ENCODE measurements at regions not wholly inside any gene's neighbourhood (a gene's known extent, or its start where the extent isn't known, plus 50 kb on each side); places are given as distances from the start of the nearest gene placed in this dataset.
"Not testable (repeated sequence)": the region's sequence is repeated elsewhere in the genome, so short reads cannot be mapped to it uniquely, and the experiment has no call there.

DNA sequence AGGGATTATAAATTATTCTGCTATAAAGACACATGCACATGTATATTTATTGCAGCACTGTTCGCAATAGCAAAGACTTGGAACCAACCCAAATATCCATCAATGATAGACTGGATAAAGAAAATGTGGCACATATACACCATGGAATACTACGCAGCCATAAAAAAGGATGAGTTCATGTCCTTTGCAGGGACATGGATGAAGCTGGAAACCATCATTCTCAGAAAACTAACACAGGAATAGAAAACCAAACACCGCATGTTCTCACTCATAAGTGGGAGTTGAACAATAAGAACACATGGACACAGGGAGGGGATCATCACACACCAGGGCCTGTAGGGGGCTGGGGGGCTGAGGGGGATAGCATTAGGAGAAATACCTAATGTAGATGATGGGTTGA is 377.2 kb upstream of the SASH1 start:
- H3K4me1 ChIP-seq (replicated peaks); H3K36me3 ChIP-seq; DNase-seq (ENCODE audit: low read depth in 1 of 2, low spot score in 2 of 2); H3K4me3 ChIP-seq; H3K27ac ChIP-seq; H3K27me3 ChIP-seq (replicated peaks); H3K9me3 ChIP-seq (replicated peaks): not testable (repeated sequence)

DNA sequence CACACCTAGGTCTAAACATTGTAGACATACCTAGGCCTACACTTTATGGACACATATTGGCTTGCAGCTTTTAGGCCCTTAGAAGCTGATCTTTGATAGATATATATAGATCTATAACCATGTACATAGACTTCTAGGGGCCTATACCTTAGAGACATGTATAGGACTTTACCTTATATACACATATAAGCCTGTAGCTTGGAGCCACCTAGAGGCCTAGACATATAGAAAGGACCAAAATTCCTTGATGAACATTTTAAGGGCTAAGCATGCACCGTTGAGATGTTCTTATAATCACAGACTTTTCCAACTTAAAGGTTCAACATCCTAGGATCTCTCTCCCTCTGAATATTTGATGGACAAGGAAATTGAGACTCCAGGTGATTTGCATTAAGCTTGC is 371.7 kb upstream of the SASH1 start:
- H3K36me3 ChIP-seq, result no peaks in the 10 kb centered on the region
- H3K27me3 ChIP-seq (replicated peaks), result no peaks in the 10 kb centered on the region
- H3K9me3 ChIP-seq (replicated peaks), result no peaks in the 10 kb centered on the region
- H3K4me1 ChIP-seq (replicated peaks), result peaks cover 17% of the 10 kb centered on the region
- H3K27ac ChIP-seq, result no peak overlapping the region
- H3K4me3 ChIP-seq, result no peak overlapping the region
- no peak for DNase-seq (ENCODE audit: low read depth in 1 of 2, low spot score in 2 of 2)

DNA sequence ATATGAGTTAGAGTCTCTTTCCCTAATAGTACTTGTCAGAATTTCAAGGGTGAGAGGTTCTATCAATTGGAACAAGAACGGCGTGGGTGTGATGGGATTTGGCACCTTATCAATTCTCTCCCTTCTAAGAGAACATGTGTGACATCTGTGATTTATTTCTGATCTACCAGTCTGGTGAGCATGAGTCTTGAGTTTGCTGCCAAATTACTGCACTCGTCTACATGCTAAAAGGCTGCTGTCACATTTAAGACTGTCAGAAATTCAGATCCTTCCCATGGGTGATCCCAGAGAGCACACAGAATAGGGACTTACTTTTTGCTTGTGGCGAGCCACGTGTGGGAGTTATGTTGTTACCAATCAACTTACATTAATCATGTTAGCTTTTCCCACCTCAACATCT is 370.2 kb upstream of the SASH1 start:
- Histone ChIP-seq H3K4me3 (no peak overlapping the region), H3K27me3 (replicated peaks) (no peaks in the 10 kb centered on the region), H3K27ac (no peak overlapping the region), H3K4me1 (replicated peaks) (peaks cover 17% of the 10 kb centered on the region), H3K36me3 (no peaks in the 10 kb centered on the region), H3K9me3 (replicated peaks) (no peaks in the 10 kb centered on the region)
- no peak for DNase-seq (ENCODE audit: low read depth in 1 of 2, low spot score in 2 of 2)

DNA sequence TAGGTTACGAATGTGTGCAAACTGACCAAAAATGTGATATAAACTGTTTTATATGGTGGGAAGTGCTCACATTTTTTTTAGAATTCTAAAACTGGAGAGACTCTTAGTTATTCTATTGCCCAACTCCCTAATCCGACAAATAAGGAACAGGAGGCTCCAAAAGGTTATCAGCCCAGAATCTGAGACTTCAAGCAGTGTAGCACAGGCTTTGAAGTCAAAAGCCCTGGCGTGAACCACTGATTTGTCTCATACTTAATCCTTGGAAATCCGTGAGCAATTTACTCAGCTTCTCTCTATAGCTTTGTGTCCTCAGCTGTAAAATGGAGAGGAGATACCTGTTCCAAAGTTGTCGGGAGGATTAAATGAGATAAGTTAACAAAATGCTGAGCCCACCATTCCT is 368.8 kb upstream of the SASH1 start:
- Histone ChIP-seq H3K4me1 (replicated peaks) (peaks cover 21% of the 10 kb centered on the region), H3K4me3 (no peak overlapping the region), H3K27ac (peak overlapping the region; percentile 53)

GRCh38 chr6:147974376-147974775 is 368.3 kb upstream of the SASH1 start:
- H3K4me1 ChIP-seq (replicated peaks), result peaks cover 26% of the 10 kb centered on the region
- no peaks in the 10 kb centered on the region for H3K36me3 ChIP-seq
- H3K27ac ChIP-seq, result peak overlapping the region; percentile 53
- H3K4me3 ChIP-seq, result no peak overlapping the region
- DNase-seq (ENCODE audit: low read depth in 1 of 2, low spot score in 2 of 2), result peak; percentile 52 to 79
- no peaks in the 10 kb centered on the region for H3K27me3 ChIP-seq (replicated peaks)
- no peaks in the 10 kb centered on the region for H3K9me3 ChIP-seq (replicated peaks)

More for the DNA sequence above, 368.8 kb upstream of the SASH1 start:
- Histone ChIP-seq H3K36me3 (no peaks in the 10 kb centered on the region), H3K9me3 (replicated peaks) (no peaks in the 10 kb centered on the region), H3K27me3 (replicated peaks) (no peaks in the 10 kb centered on the region)
- DNase-seq (ENCODE audit: low read depth in 1 of 2, low spot score in 2 of 2), result no peak

- Histone ChIP-seq H3K36me3 (no peaks in the 10 kb centered on the region), H3K9me3 (replicated peaks) (no peaks in the 10 kb centered on the region), H3K4me3 (no peak overlapping the region), H3K4me1 (replicated peaks) (peaks cover 26% of the 10 kb centered on the region), H3K27me3 (replicated peaks) (no peaks in the 10 kb centered on the region), H3K27ac (no peak overlapping the region)
- DNase-seq (ENCODE audit: low read depth in 1 of 2, low spot score in 2 of 2), result no peak
These were observed 364.7 kb upstream of the SASH1 start for GRCh38 chr6:147977851-147978465.

DNA sequence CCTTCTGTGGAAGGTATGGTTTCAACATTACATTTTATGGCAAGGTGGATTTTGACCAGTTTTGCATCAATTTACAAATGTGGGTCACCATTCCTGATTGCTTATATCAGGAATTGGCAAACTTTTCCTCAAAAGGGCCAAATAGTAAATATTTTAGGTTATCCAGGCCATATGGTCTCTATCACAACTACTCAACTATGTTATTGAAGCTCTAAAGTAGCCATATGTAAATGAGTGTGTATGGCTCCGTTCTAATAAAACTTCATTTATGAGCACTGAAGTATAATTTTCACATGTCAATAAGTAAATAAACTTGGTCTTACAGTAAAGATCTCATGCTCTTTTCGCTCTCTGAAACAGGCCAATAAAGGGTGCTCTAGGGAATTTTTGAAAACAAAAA is 362.7 kb upstream of the SASH1 start:
- no peaks in the 10 kb centered on the region for H3K36me3 ChIP-seq
- peaks cover 14% of the 10 kb centered on the region for H3K4me1 ChIP-seq (replicated peaks)
- H3K4me3 ChIP-seq, result no peak overlapping the region
- no peaks in the 10 kb centered on the region for H3K9me3 ChIP-seq (replicated peaks)
- DNase-seq (ENCODE audit: low read depth in 1 of 2, low spot score in 2 of 2), result no peak
- no peaks in the 10 kb centered on the region for H3K27me3 ChIP-seq (replicated peaks)
- H3K27ac ChIP-seq, result no peak overlapping the region

DNA sequence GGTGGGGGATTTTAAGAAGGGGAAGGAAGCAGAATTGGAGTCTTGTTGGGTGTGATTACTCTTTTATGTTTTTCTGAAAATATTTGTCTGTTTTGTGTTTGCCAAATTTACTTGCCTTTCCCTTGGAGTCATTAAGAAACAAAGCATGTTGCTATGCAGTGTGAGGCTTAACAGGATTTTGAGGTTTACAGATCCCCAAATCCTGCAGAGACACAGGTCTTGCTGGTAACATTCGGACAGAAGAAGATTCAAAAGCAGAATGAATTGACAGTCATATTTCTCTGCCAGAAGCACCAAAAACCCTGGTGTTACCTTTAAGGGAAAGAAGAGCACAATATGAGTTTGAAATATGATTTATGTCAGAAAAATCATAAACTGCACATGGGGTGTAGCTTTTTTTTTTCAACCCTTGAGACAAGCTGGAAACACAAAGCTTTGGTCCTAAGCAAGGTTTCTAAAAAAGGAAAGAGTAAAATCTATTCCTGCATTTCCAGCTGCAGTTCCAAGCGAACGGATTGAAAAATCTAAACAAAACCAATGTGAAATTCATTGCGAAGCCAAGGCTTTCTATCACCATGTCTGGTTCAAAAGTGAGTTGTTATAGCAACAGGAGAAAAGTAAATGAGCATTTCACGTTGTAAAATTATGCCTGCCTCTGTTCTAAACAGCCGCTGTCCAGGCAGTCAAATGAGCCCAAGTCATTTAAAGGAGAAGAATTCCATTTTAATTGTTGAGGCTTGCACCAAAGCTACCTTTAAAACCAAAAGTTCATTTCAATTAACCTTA is 358.9 kb upstream of the SASH1 start:
- H3K27ac ChIP-seq, result no peak overlapping the region
- no peak for DNase-seq (ENCODE audit: low read depth in 1 of 2, low spot score in 2 of 2)
- no peaks in the 10 kb centered on the region for H3K36me3 ChIP-seq
- no peaks in the 10 kb centered on the region for H3K9me3 ChIP-seq (replicated peaks)
- H3K4me1 ChIP-seq (replicated peaks), result 0 out of 2 replicates have a peak, but pooled peaks cover 6% of the 10 kb centered on the region
- no peaks in the 10 kb centered on the region for H3K27me3 ChIP-seq (replicated peaks)
- no peak overlapping the region for H3K4me3 ChIP-seq

DNA sequence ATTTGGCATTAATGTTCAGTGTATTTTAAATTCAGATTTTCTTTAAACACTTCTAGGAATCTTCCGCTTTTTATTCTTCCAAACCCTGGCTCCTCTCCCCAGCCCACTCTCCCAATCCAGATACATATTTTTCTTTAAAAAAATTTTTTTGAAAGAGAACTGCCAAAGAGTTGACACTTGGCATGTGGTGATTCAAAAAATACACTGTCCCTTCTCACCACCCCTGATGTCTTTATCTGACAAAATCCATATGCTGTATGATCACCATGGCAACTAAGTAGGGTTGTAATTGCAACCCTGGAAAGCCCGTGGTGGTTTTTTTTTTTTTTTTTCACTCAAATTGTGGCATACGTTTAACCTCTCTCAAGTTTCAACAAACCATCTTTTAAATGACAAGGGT is 355.8 kb upstream of the SASH1 start:
- H3K27ac ChIP-seq, result no peak overlapping the region
- H3K27me3 ChIP-seq (replicated peaks), result no peaks in the 10 kb centered on the region
- no peaks in the 10 kb centered on the region for H3K4me1 ChIP-seq (replicated peaks)
- no peaks in the 10 kb centered on the region for H3K9me3 ChIP-seq (replicated peaks)
- no peak overlapping the region for H3K4me3 ChIP-seq
- H3K36me3 ChIP-seq, result no peaks in the 10 kb centered on the region
- DNase-seq (ENCODE audit: low read depth in 1 of 2, low spot score in 2 of 2), result no peak

DNA sequence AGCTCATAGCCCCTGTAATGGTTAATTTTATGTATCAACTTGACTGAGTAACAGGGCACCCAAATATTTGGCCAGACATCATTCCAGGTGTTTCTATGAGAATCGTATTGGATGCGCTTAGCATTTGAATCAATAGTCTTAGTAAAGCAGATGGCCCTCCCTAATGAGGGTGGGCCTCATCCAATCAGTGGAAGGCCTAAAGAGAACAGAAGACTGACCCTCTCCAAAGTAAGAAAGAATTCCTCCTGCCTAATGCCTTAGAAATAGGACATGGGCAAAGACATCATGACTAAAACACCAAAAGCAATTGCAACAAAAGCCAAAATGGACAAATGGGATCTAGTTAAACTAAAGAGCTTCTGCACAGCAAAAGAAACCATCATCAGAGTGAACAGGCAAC is 352.5 kb upstream of the SASH1 start:
- H3K27me3 ChIP-seq (replicated peaks), result no peaks in the 10 kb centered on the region

DNA sequence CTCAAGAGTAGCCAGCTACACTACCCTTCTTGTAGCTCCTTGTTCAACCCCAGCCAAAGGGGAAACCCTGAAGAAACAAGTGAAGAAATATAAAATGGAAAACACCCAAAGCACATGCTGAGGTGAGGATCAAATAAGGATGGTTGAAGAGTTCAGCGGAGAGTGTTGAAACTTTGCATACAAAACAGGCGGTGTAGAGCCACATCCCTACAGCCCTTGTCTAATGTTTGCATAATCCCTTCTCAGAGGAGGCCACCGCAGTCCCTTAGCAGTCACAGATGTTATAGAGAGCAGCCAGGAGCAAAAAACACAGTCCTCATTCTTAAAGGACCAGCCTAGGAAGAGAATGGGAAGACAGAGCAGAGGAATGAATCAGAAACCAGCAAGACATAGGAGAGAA is 350.7 kb upstream of the SASH1 start:
- no peaks in the 10 kb centered on the region for H3K4me1 ChIP-seq (replicated peaks)
- no peak overlapping the region for H3K4me3 ChIP-seq
- no peak overlapping the region for H3K27ac ChIP-seq
- H3K9me3 ChIP-seq (replicated peaks), result no peaks in the 10 kb centered on the region
- no peaks in the 10 kb centered on the region for H3K27me3 ChIP-seq (replicated peaks)
- no peaks in the 10 kb centered on the region for H3K36me3 ChIP-seq
- no peak for DNase-seq (ENCODE audit: low read depth in 1 of 2, low spot score in 2 of 2)

More for the DNA sequence above, 352.5 kb upstream of the SASH1 start:
- Histone ChIP-seq H3K27ac (no peak overlapping the region), H3K4me3 (no peak overlapping the region), H3K36me3 (no peaks in the 10 kb centered on the region), H3K4me1 (replicated peaks) (no peaks in the 10 kb centered on the region), H3K9me3 (replicated peaks) (no peaks in the 10 kb centered on the region)
- DNase-seq (ENCODE audit: low read depth in 1 of 2, low spot score in 2 of 2), result no peak

DNA sequence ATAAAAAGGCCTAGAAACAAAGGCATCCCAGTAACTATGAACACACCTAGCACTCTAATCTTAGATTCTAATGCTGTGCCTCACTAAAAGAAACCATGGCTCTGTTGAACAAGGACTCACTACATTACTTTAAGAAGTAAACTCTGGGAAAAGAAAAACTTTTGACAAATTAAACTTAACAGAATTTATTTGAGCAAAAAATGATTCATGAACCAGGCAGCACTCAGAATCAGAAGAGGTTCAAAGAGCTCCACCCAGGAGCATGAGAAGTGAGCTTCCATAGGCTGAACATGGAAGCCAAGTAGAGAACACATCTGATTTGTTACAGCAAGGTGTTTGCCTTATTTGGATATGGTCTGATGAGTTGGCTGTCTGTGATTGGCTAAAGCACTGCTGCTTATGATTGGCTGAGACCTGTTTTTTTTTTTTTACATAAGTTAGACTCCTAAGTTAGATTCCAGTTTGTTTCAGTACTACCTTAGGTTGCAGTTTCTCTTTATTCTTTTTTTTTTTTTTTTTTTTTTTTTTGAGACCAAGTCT is 343.6 kb upstream of the SASH1 start:
- Histone ChIP-seq H3K27ac (no peak overlapping the region), H3K27me3 (replicated peaks) (no peaks in the 10 kb centered on the region), H3K4me1 (replicated peaks) (no peaks in the 10 kb centered on the region), H3K36me3 (no peaks in the 10 kb centered on the region), H3K9me3 (replicated peaks) (no peaks in the 10 kb centered on the region), H3K4me3 (no peak overlapping the region)
- DNase-seq (ENCODE audit: low read depth in 1 of 2, low spot score in 2 of 2), result no peak

DNA sequence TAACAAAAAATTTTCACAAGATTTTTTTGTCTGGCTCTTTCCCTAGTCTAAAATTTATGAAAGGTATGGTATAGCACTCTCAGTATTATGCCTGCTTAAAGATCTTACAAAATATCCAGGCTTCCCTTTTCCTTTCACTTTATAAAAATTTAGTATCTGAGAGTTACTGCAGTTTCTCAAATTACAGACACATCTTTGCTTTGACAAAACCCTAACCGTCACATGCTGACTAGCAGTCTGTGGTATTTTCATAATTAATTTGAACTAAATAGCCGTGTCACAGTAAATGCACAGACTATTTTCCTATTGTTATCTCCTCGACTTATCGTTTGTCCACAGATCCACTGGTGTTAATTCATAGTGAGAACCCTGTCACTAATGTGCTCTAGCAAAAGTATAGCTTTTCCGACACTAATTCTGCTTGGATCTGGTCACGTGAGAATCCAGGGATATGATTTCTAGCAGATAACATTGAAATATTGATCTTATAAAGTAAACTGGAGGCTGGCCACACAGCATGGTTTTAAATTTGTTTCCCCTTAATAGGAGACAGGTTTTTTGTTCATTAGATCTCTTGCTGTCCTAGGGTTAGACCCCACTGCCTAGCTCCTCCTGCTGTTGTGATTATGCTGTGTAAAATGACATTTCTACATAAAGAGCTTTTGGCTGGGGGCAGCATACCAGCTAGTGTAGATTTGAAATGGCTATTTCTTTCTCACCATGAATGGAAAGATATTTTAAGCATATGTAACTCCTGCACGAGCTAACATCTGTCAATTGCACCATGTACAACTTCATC is 340.6 kb upstream of the SASH1 start:
- no peaks in the 10 kb centered on the region for H3K27me3 ChIP-seq (replicated peaks)
- H3K27ac ChIP-seq, result no peak overlapping the region
- no peak overlapping the region for H3K4me3 ChIP-seq
- no peaks in the 10 kb centered on the region for H3K4me1 ChIP-seq (replicated peaks)
- H3K9me3 ChIP-seq (replicated peaks), result no peaks in the 10 kb centered on the region
- DNase-seq (ENCODE audit: low read depth in 1 of 2, low spot score in 2 of 2), result no peak
- no peaks in the 10 kb centered on the region for H3K36me3 ChIP-seq

- no peak for DNase-seq (ENCODE audit: low read depth in 1 of 2, low spot score in 2 of 2)
- no peak overlapping the region for H3K27ac ChIP-seq
- no peak overlapping the region for H3K4me3 ChIP-seq
These were observed 338.0 kb upstream of the SASH1 start for GRCh38 chr6:148004651-148005050.

More at GRCh38 chr6:148004651-148005050, 338.0 kb upstream of the SASH1 start:
- Histone ChIP-seq H3K36me3 (no peaks in the 10 kb centered on the region), H3K27me3 (replicated peaks) (no peaks in the 10 kb centered on the region), H3K9me3 (replicated peaks) (no peaks in the 10 kb centered on the region), H3K4me1 (replicated peaks) (no peaks in the 10 kb centered on the region)
